ENCODE measurements at regions not wholly inside any gene's neighbourhood (a gene's known extent, or its start where the extent isn't known, plus 50 kb on each side); places are given as distances from the start of the nearest gene placed in this dataset.
"Not testable (repeated sequence)": the region's sequence is repeated elsewhere in the genome, so short reads cannot be mapped to it uniquely, and the experiment has no call there.

DNA sequence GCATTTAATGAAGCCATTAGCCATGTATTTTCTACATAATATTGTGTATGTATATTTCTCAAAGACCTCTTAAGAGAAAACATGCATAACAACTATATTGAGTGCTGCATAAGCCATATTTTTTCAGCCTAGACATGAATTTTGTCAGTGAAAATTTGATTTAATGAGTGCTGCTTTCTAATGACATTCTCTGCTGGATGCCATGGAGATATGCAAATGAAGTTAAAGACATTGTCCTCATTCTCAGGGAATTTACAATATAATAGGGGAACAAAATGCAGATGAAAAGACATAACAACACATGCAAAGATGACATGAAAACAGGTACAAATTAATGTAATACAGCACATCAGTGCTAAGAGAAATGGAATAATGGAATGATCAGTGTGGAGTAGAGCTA, 118.7 kb downstream of the ATOH1 start:
- Histone ChIP-seq H3K4me1 (ENCODE audit: insufficient read depth, poor library complexity, severe bottlenecking) (no peaks in the 10 kb centered on the region), H3K27ac (ENCODE audit: poor library complexity, severe bottlenecking) (no peak overlapping the region), H3K4me3 (ENCODE audit: severe bottlenecking) (no peak overlapping the region), H3K27me3 (ENCODE audit: insufficient read depth, poor library complexity, severe bottlenecking) (no peaks in the 10 kb centered on the region), H3K36me3 (ENCODE audit: low read depth) (no peaks in the 10 kb centered on the region), H3K9me3 (ENCODE audit: severe bottlenecking) (no peaks in the 10 kb centered on the region)
- ATAC-seq (ENCODE audit: low read depth) (no peak), DNase-seq (ENCODE audit: low spot score) (no peak)
- TF ChIP-seq, protein P1, sequence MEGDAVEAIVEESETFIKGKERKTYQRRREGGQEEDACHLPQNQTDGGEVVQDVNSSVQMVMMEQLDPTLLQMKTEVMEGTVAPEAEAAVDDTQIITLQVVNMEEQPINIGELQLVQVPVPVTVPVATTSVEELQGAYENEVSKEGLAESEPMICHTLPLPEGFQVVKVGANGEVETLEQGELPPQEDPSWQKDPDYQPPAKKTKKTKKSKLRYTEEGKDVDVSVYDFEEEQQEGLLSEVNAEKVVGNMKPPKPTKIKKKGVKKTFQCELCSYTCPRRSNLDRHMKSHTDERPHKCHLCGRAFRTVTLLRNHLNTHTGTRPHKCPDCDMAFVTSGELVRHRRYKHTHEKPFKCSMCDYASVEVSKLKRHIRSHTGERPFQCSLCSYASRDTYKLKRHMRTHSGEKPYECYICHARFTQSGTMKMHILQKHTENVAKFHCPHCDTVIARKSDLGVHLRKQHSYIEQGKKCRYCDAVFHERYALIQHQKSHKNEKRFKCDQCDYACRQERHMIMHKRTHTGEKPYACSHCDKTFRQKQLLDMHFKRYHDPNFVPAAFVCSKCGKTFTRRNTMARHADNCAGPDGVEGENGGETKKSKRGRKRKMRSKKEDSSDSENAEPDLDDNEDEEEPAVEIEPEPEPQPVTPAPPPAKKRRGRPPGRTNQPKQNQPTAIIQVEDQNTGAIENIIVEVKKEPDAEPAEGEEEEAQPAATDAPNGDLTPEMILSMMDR (IDR thresholded peaks at IDR 0.05; ENCODE audit: poor library complexity, severe bottlenecking), result no peak

DNA sequence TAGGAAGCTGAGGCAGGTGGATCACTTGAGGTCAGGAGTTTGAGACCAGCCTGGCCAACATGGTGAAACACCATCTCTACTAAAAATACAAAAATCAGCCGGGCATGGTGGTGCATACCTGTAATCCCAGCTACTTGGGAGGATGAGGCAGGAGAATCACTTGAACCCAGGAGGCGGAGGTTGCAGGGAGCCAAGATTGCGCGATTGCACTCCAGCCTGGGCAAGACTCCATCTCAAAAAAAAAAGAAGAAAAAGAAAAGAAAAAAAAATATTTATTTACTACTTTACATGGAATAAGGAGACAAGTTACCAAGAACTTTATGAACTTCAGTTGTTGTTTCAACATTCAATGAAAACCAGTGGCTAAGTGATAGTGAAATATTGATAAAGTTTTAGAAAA, 121.7 kb downstream of the ATOH1 start:
- not testable (repeated sequence) for H3K27me3 ChIP-seq (ENCODE audit: insufficient read depth, poor library complexity, severe bottlenecking)

DNA sequence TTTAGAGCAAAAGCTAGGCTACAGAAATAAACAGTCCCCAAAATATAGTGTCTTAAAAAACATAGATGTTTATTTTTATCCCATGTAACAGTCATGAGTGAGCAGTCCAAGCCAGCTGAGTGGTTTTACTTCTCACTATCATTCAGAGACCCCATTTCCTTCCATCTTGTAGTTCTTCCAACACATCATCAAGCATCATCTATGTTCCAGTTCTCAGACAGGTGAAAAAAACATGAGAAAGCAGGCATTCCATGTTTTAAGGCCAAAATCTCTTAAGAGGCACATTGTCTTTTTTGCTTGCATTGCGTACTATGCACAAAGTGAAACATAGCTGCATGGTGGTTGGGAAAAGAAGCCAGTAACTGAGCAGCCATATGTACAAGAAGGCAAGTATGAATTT, 128.6 kb downstream of the ATOH1 start:
- DNase-seq (ENCODE audit: low spot score) (no peak), ATAC-seq (ENCODE audit: low read depth) (no peak)
- no peak overlapping the region for H3K4me3 ChIP-seq (ENCODE audit: severe bottlenecking)
- no peaks in the 10 kb centered on the region for H3K27me3 ChIP-seq (ENCODE audit: insufficient read depth, poor library complexity, severe bottlenecking)
- H3K36me3 ChIP-seq (ENCODE audit: low read depth), result no peaks in the 10 kb centered on the region
- TF ChIP-seq, protein P1 (IDR thresholded peaks at IDR 0.05; ENCODE audit: poor library complexity, severe bottlenecking), result no peak
- H3K9me3 ChIP-seq (ENCODE audit: severe bottlenecking), result no peaks in the 10 kb centered on the region
- no peak overlapping the region for H3K27ac ChIP-seq (ENCODE audit: poor library complexity, severe bottlenecking)
- no peaks in the 10 kb centered on the region for H3K4me1 ChIP-seq (ENCODE audit: insufficient read depth, poor library complexity, severe bottlenecking)

More for the DNA sequence above, 121.7 kb downstream of the ATOH1 start:
- not testable (repeated sequence) for H3K36me3 ChIP-seq (ENCODE audit: low read depth); H3K4me1 ChIP-seq (ENCODE audit: insufficient read depth, poor library complexity, severe bottlenecking); H3K4me3 ChIP-seq (ENCODE audit: severe bottlenecking); H3K9me3 ChIP-seq (ENCODE audit: severe bottlenecking); ATAC-seq (ENCODE audit: low read depth); H3K27ac ChIP-seq (ENCODE audit: poor library complexity, severe bottlenecking); DNase-seq (ENCODE audit: low spot score)

GRCh38 chr4:93960450-93960849, 131.9 kb downstream of the ATOH1 start:
- no peak overlapping the region for H3K27ac ChIP-seq (ENCODE audit: poor library complexity, severe bottlenecking)
- TF ChIP-seq, protein P1 (IDR thresholded peaks at IDR 0.05; ENCODE audit: poor library complexity, severe bottlenecking), result no peak
- H3K4me1 ChIP-seq (ENCODE audit: insufficient read depth, poor library complexity, severe bottlenecking), result no peaks in the 10 kb centered on the region
- no peaks in the 10 kb centered on the region for H3K36me3 ChIP-seq (ENCODE audit: low read depth)
- no peaks in the 10 kb centered on the region for H3K27me3 ChIP-seq (ENCODE audit: insufficient read depth, poor library complexity, severe bottlenecking)
- H3K9me3 ChIP-seq (ENCODE audit: severe bottlenecking), result no peaks in the 10 kb centered on the region
- no peak for DNase-seq (ENCODE audit: low spot score)
- no peak overlapping the region for H3K4me3 ChIP-seq (ENCODE audit: severe bottlenecking)
- ATAC-seq (ENCODE audit: low read depth), result no peak

DNA sequence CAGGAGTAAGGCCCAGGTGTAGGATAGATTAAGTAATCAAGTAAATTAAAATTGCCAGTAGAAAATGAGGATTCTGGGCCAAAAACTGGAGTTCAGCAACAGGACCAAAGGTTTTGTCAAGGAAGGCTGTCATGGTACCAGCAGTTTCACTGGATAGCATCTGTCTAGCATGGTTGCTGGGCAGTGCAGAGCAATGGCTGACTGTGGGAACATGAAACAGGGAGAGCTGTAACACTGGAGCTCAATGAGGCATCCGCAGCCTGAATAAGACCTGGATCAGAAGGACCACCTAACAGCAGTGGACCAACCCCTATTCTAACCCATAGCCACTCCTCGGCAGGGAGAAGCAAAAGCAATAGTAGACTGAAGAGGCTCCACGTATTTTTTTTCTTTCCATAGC, 132.4 kb downstream of the ATOH1 start:
- H3K36me3 ChIP-seq (ENCODE audit: low read depth), result no peaks in the 10 kb centered on the region
- no peaks in the 10 kb centered on the region for H3K4me1 ChIP-seq (ENCODE audit: insufficient read depth, poor library complexity, severe bottlenecking)
- TF ChIP-seq, protein P1 (IDR thresholded peaks at IDR 0.05; ENCODE audit: poor library complexity, severe bottlenecking), result no peak
- ATAC-seq (ENCODE audit: low read depth) (no peak), DNase-seq (ENCODE audit: low spot score) (no peak)
- H3K9me3 ChIP-seq (ENCODE audit: severe bottlenecking), result no peaks in the 10 kb centered on the region
- H3K27me3 ChIP-seq (ENCODE audit: insufficient read depth, poor library complexity, severe bottlenecking), result no peaks in the 10 kb centered on the region
- H3K27ac ChIP-seq (ENCODE audit: poor library complexity, severe bottlenecking), result no peak overlapping the region
- no peak overlapping the region for H3K4me3 ChIP-seq (ENCODE audit: severe bottlenecking)

Data from RWPE2 (cell line).